ENCODE measurements at regions not wholly inside any gene's neighbourhood (a gene's known extent, or its start where the extent isn't known, plus 50 kb on each side); places are given as distances from the start of the nearest gene placed in this dataset.

GRCh38 chr1:78339490-78339889 lies 151.3 kb upstream of the PTGFR start:
- TF ChIP-seq CTCF (IDR thresholded peaks at IDR 0.05) (no peak), EZH2 (IDR thresholded peaks at IDR 0.05) (no peak)
